HG02852 (cell line): ENCODE measurements at regions not wholly inside any gene's neighbourhood (a gene's known extent, or its start where the extent isn't known, plus 50 kb on each side); places are given as distances from the start of the nearest gene placed in this dataset.
"Not testable (repeated sequence)": the region's sequence is repeated elsewhere in the genome, so short reads cannot be mapped to it uniquely, and the experiment has no call there.

ENCODE experiments used
- ATAC-seq: cut with Tn5 transposase; IDR thresholded peaks from one replicate; pipeline ENCODE4 v1.9.1; 2021; ENCODE audit warnings: mild to moderate bottlenecking, moderate library complexity; ENCODE audit not compliant: unreplicated experiment

DNA sequence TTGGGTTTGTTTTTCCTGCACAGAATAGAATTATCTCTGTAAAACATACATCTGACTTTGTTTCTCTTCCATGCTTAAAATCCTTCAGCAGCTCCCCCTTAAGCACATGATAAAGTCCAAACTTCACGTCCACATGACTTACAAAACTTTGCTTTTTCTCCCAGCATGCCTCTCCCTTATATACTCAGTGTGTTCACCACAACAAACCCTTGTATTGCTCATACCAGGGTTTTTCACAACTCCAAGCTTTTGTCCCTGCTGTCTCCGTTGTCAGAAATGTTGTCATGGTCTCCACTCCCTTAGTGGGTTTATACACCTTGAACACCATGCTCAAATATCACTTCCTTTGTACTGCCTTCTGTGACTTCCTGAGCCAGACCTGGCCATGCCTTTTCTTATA, 91.1 kb upstream of the MITF start:
- no peak for ATAC-seq

DNA sequence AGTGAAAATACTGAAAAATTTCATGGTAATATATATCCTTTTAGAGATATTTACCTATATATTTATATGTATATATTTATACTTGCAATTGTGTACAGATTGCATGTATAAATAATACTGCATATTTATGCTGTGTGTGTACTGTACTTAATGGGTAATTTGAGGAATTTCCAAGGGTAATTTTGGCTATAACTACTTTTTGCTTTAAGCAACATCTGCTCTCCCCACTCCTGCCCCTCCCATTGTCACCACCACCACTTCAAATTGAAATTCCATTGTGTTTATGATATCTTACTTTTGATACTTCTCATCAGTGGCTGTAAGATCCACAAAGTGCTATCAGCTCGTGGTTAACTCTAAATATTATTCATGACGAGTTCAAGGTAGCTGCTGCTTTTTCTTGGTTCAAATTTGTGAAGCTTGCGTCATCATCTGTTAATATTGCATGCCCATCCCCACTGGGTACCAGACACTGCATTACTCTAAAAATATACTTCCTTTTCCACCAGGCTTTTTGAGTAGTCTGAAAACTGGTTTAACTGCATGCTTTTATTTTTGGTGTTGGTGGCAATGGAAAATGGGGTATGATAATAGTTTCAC, 91.7 kb upstream of the MITF start:
- ATAC-seq = no peak

- no peak for ATAC-seq
These were observed 92.2 kb upstream of the MITF start for GRCh38 chr3:69647081-69647480.

GRCh38 chr3:69646287-69647067, 92.8 kb upstream of the MITF start:
- no peak for ATAC-seq

DNA sequence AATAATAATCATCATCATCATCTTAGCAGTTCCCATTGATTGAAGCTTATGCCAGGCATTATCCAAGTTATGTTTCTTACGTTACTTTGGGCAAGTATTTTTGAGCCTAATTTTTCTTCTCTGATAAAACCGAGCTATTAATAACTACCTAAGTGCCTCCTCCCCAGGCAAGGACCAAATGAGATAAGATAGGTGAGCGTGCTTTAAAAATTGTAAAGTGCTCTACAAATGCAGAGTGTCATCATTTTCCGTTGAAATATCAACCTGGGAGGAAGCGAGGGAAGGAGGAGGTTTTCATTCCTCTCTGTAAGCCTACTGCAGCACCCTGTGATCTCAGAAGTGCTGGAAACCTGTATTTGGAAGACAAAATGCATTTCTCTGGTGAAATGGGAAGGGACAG, 96.7 kb upstream of the MITF start:
- no peak for ATAC-seq

GRCh38 chr3:69639851-69640250, 99.4 kb upstream of the MITF start:
- ATAC-seq = no peak

DNA sequence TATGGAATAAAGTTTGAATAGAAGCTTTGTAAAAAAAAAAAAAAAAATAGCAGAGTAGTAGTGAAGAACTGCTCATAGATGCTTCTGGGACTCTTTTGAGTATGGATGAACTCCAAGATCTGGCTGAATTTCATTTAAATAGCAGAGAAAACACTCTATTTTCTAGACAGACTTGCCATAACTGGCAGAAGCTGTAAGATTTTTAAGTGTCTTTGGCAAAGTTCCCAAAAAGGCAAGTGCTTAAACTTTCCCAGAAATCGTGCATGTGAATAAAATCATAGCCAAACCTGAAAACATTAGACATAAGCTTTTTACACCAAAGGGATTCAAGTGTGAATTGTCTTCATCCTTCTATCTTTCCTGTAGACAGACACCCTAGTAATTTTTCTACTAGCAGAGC, 110.3 kb upstream of the MITF start:
- no peak for ATAC-seq

GRCh38 chr3:69613286-69613685, 126.0 kb upstream of the MITF start:
- ATAC-seq = no peak

DNA sequence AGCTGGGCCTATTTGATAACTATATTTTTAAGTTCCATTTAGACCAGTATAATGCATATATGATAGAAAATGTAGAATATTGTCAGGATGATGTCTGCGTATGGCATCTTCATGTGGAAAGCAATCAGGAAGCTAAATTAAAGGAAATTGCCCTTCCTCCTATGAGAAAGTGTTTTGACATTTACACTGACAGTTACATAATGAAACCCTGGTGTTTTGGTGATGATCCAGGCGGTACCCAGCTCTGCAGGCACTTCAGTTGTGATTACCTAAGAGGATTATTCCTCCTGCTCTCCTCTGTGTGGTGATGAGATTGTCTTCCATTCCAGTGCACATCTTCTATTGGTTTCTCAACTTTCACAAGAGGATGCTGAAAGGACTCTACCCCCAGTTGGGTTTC, 126.5 kb upstream of the MITF start:
- ATAC-seq = no peak

DNA sequence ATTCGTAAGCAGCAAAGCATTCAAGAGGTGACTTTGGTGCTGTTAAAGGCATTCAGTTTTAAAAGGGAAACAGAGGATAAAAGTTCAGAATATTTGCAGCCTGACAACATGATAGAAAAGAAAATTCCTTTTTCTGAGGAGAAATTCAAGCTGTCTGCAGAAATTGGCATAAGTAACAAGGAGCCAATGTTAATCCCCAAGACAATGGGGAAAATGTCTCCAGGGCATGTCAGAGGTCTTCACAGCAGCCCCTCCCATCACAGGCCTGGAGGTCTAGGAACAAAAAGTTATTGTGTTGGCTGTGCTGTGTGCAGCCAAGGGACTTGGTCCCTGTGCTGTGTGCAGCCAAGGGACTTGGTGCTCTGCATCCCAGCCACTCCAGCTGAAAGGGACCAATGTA, 129.7 kb upstream of the MITF start:
- ATAC-seq = not testable (repeated sequence)

DNA sequence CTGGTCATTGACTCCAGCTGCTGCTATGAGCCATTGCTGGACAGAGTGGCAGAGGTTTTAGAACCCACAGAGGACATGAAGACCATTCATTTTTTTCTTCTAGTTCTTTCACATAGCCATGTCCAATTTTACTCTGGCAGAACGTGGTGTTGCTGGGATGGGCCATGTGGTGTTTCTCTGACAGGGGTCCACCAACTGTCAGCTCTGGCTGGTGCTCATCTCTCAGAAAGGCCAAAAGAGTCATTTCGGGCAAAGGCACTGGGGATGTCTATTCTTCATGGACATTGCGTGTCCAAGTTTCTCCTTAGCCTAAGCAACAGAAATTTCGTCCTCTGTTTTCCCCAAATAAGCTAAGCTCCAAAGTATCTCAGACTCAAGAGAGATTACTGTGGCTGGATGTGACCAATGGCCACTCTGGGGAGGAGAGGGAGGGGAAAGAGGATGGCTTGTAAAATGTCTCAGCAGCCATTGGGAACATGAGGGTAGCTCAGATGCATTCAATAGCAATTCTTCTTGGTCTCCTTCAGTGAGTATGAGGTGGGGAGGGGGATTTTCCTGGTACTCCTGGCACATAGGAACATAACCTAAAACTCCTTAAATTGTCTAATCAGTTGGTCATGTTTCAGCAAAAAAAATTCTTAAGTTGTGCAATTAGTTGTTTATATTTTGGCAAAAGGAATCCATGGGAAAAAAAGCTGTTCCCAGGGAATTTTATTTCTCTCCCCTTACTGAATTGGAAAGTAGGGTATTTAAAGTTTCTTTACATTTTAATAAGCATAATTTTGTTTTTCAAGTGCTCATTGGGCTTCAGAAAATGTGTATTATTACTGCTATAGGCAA, 131.6 kb upstream of the MITF start:
- no peak for ATAC-seq

- ATAC-seq = no peak
These were observed 133.4 kb upstream of the MITF start for GRCh38 chr3:69605867-69606266.

DNA sequence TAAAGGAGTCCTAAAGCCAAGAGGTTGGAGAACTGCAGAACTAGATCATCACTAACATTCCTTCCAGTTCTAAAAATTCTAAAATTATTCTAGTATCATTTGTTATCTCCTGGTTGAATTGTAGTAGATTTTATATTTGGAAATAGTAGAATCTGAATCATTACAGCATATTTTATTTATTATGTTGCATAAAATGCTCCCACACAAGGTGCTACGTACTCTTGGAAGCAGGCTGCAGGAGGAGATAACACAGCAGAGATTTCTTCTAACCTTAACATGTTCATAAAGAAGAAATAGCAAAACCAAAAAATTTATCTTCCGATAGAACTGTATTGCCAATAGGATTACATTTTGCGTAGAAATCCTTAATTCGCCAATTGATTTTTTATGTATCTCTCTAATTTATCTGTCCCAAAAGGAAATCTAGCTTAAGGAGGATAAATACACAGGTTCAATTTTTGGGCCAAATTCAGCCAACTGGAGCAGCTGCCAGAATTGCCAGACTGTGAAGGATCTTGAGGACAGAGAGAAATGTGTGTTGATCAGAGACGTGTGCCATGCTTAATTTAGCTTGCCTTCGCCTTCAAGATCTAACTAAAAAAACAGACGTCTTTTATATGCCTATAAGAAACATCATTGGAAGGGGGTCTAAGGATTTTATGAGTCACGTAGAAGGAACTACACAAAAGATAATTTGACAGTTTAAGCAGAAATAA, 134.4 kb upstream of the MITF start:
- no peak for ATAC-seq

DNA sequence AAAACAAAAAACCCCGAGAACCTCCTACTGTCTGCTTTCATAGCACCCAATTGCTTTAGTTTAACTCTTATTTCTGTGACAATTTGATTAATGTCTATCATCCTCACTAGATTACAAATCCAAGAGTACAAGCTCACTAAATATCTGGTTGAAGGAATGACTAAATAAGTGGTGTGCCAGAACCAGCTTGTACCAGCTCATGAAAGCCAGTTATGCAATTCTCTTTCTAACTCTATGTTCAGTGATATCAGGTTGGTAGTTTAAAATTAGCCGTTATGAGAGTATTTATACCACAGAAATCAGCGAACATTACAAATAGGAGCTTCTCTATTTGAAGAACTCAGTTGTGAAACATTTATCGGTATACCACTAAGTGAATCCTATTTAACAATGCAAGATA, 137.2 kb upstream of the MITF start:
- no peak for ATAC-seq

GRCh38 chr3:69594286-69594685, 145.0 kb upstream of the MITF start:
- ATAC-seq = no peak

DNA sequence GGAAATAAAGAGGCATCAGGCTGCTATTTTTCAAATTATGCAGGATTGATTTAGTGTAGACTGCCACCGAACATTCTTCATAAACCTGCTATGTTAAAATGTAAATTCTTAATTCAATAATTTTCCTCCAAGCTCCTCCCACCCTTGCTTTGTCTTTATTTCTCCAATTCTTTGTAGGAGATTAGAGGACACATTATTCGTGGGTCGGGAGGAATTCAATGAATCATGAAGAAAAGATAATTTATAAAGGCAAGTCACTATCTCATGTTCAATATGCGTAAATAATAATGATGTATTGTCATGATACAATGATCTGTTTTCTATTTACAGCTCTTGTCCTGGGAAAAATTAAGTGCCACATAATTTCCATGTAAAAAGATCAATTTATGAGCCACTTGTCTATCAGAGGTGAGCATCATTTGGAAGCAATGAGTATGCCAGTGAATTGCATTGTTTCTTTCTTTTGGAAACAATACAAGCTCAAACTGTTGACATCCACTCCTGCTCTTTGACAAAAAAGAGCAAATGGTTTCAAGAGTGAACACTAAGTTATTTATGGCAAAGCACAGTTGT, 148.0 kb upstream of the MITF start:
- ATAC-seq = no peak

DNA sequence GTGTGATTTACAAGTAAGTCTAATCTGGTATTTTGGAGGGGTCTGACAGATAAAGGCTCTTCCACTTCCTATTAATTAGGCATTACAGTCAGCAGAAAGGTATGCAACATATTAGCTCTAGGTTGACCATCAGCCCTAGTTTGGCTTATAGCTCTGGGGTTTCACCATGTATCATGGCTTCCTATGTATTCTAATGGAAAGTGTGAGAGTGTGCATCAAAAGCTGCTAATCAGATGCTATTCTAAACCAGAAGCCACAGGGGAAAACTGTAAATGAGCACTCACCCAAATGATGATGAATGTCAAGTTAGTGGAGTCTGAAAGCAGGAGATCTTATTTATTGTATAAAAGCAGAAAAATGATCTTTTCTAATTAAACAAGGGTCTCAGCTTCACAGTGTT, 149.2 kb upstream of the MITF start:
- no peak for ATAC-seq

- no peak for ATAC-seq
These were observed 151.1 kb upstream of the MITF start for GRCh38 chr3:69588170-69588569.

DNA sequence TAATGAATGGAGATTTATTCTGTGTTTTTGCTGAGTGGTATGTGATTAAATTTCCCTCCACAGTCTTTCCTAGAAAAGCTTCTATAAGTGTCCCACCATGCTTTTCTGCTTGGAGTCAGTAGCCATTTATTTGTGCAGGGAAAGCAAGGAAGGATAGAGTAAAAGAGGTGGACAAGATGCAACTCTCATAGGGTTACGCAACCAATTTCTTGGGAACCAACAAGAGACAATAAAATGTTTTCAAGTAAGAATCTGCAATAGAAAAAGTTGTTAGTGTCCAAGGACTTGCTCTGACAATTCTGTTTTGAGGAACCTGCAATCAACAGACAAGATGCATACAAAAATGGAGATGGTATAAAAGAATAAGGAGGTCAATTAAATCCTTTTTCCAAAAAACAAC, 153.8 kb upstream of the MITF start:
- ATAC-seq = no peak

DNA sequence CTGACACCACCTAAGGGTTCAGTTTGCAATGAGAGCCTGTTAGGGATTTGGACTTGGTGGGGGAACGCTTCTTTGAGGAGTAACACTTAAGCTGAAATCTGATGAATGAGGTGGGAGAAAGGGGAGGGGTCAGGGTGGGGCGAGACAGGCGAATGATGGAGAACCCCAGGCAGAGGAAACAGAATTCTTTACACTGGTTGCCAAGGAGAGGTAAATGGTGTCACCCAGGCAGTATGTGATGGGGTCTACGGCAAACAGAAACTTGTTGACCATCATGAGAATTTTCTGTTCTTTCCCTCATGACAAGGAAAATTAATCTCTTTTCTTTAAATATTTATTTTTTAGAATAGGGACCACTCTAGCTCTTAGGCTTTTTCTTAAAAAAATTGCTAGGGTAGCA, 157.2 kb upstream of the MITF start:
- ATAC-seq = no peak
